ENCODE measurements at regions not wholly inside any gene's neighbourhood (a gene's known extent, or its start where the extent isn't known, plus 50 kb on each side); places are given as distances from the start of the nearest gene placed in this dataset.

GRCh38 chr11:28729339-28729738 lies 621.2 kb downstream of the METTL15 start:
- TF ChIP-seq CTCF (IDR thresholded peaks at IDR 0.05) (no peak), POLR2A (IDR thresholded peaks at IDR 0.05) (no peak)

Data from thyroid gland (tissue), 4 donors.